Activated T-helper 2 cell treated with anti-CD3 and anti-CD28 coated beads, Interferon-gamma antibody, Interleukin-2, Interleukin-4, amounts not matched to agents 10 μg/mL and 5 μg/mL and 100 μg/mL, durations not matched to agents 14 hours and 24 hours and 36 hours (primary cell): ENCODE measurements at regions not wholly inside any gene's neighbourhood (a gene's known extent, or its start where the extent isn't known, plus 50 kb on each side); places are given as distances from the start of the nearest gene placed in this dataset.

ENCODE experiments used
- DNase-seq: peaks from one replicate; pipeline ENCODE4 v3.0.0; 2021; ENCODE audit warnings: low spot score
- H3K27ac Mint-ChIP-seq: one replicate; pipeline ENCODE4 v1.8.0; 2021; ENCODE audit warnings: mixed read lengths
- H3K27me3 Mint-ChIP-seq: one replicate; pipeline ENCODE4 v1.8.0; 2021; ENCODE audit warnings: low read depth, mixed read lengths
- H3K36me3 Mint-ChIP-seq: one replicate; pipeline ENCODE4 v1.8.0; 2021; ENCODE audit warnings: low read depth, mixed read lengths
- H3K4me1 Mint-ChIP-seq: one replicate; pipeline ENCODE4 v1.8.0; 2021; ENCODE audit warnings: low read depth, mixed read lengths
- H3K4me3 Mint-ChIP-seq: one replicate; pipeline ENCODE4 v1.8.0; 2021; ENCODE audit warnings: low read depth, mild to moderate bottlenecking, moderate library complexity, mixed read lengths
- H3K9me3 Mint-ChIP-seq: one replicate; pipeline ENCODE4 v1.8.0; 2021; ENCODE audit warnings: mixed read lengths
- intact Hi-C: fragments of 100-400 bp; cut with micrococcal nuclease; formaldehyde crosslinking; loops from one replicate; pipeline ENCODE4 v1.15.1; 2023

GRCh38 chr1:163789911-163790310 is 468.2 kb downstream of the NUF2 start:
- intact Hi-C loops: no loop called here
- Mint-ChIP-seq H3K9me3 (peaks cover 4% of the 10 kb centered on the region), H3K27me3 (no peaks in the 10 kb centered on the region), H3K27ac (no peak overlapping the region), H3K36me3 (no peaks in the 10 kb centered on the region), H3K4me1 (no peaks in the 10 kb centered on the region), H3K4me3 (no peak overlapping the region)
- DNase-seq: no peak

DNA sequence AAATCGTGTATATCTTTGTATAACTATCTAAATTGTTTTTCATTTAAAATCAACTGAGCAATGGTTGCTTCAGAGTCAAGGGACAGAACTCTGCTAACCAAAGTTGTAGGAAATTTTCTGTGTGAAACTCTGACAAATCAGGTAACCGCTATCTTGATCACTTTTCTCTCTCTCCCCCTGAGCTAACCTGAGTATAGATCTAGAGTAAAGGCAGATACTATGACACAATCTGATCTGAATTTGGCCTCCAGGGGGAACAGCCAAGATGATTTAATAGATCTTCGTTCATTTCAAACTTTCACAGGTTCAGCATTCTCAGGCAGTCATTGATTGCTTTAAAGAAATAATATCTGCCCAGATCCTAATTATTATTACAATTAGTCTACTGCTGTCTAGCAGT is 472.8 kb downstream of the NUF2 start:
- Mint-ChIP-seq H3K4me3 (no peak overlapping the region), H3K27me3 (no peaks in the 10 kb centered on the region), H3K27ac (no peak overlapping the region), H3K4me1 (no peaks in the 10 kb centered on the region), H3K9me3 (peaks cover 20% of the 10 kb centered on the region), H3K36me3 (no peaks in the 10 kb centered on the region)
- intact Hi-C loops: no loop called here
- no peak for DNase-seq

- intact Hi-C loops: no loop called here
- Mint-ChIP-seq H3K4me3 (no peak overlapping the region), H3K27me3 (no peaks in the 10 kb centered on the region)
These were observed 474.7 kb downstream of the NUF2 start for GRCh38 chr1:163796394-163796821.

GRCh38 chr1:163797816-163798215 is 476.1 kb downstream of the NUF2 start:
- Mint-ChIP-seq H3K4me3 (no peak overlapping the region), H3K27ac (no peak overlapping the region), H3K36me3 (no peaks in the 10 kb centered on the region), H3K4me1 (no peaks in the 10 kb centered on the region), H3K9me3 (peaks cover 17% of the 10 kb centered on the region), H3K27me3 (no peaks in the 10 kb centered on the region)
- intact Hi-C loops: no loop called here
- DNase-seq: no peak

More at GRCh38 chr1:163796394-163796821, 474.7 kb downstream of the NUF2 start:
- no peak overlapping the region for H3K27ac Mint-ChIP-seq
- H3K4me1 Mint-ChIP-seq: no peaks in the 10 kb centered on the region
- DNase-seq: no peak
- peaks cover 21% of the 10 kb centered on the region for H3K9me3 Mint-ChIP-seq
- no peaks in the 10 kb centered on the region for H3K36me3 Mint-ChIP-seq

DNA sequence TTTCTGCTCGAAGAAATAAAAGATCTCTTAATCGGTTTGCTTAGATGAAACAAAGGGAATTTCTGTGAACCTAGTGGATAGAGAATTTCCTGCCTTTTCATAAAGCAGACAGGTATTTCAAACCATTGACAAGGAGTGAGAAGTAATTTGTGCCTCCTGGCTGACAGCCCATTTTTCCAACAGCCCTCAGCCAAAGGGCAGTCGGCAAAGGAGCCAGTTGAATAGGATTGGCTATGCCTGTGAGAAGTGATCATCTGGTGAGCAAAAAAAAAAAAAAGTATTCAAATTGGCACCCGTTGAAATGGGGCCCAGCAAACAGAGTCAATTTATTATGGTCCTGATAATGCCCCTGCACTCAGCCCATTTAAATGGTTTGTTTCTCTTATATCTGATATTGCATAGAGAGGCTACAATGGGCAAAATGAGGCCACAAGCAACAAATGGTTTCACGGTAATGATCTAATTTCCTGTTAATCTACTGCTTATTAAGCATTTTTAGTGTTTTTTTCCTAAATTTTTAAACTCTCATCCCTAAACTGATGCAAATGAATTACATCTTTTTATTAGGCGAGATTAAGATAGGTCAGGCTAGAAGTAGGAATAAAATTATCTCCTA is 477.5 kb downstream of the NUF2 start:
- no peaks in the 10 kb centered on the region for H3K27me3 Mint-ChIP-seq
- H3K36me3 Mint-ChIP-seq: no peaks in the 10 kb centered on the region
- no peaks in the 10 kb centered on the region for H3K4me1 Mint-ChIP-seq
- intact Hi-C loops: no loop called here
- no peak for DNase-seq
- H3K27ac Mint-ChIP-seq: no peak overlapping the region
- no peak overlapping the region for H3K4me3 Mint-ChIP-seq
- H3K9me3 Mint-ChIP-seq: peaks cover 17% of the 10 kb centered on the region

DNA sequence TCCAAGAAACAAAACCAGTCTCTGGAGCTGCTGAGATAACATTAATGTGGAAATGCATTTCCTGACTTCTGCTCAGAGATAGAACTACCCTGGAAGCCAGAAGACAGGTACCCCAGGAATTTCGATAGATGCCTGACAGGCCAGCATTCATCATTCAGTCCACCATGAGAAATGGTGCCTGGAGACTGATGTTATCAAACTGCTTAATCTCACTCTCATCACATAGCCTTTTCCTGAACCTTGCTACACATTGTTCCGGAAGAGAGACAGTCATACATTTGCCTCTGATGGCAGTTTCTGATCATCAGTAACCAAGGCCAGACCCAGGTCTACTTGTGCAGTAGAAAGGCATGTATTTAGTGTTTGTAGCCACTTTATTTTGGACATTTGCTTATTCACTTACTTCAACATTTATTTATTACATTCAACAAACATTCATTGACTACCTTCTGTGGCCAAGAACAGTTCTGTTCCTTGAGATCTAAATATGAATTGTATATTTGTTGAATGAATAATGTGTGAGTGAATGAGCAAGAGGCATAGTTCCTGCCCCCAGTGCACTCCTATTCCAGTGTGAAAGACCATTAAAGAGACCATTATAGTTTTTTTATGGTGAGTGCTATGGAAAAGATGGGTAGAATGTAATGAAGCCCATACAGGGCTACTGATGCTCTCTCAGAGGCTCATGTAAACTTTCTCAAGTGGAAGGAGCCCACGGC is 485.7 kb downstream of the NUF2 start:
- Mint-ChIP-seq H3K27ac (no peak overlapping the region), H3K4me1 (no peaks in the 10 kb centered on the region), H3K4me3 (no peak overlapping the region), H3K27me3 (no peaks in the 10 kb centered on the region), H3K36me3 (no peaks in the 10 kb centered on the region), H3K9me3 (peaks cover 4% of the 10 kb centered on the region)
- intact Hi-C loops: no loop called here
- DNase-seq: no peak

- H3K4me3 Mint-ChIP-seq: no peak overlapping the region
- no peaks in the 10 kb centered on the region for H3K27me3 Mint-ChIP-seq
- H3K27ac Mint-ChIP-seq: no peak overlapping the region
- no peaks in the 10 kb centered on the region for H3K36me3 Mint-ChIP-seq
- H3K4me1 Mint-ChIP-seq: no peaks in the 10 kb centered on the region
- peaks cover 26% of the 10 kb centered on the region for H3K9me3 Mint-ChIP-seq
- intact Hi-C loops: no loop called here
- DNase-seq: no peak
These were observed 491.5 kb downstream of the NUF2 start for GRCh38 chr1:163813251-163813650.

DNA sequence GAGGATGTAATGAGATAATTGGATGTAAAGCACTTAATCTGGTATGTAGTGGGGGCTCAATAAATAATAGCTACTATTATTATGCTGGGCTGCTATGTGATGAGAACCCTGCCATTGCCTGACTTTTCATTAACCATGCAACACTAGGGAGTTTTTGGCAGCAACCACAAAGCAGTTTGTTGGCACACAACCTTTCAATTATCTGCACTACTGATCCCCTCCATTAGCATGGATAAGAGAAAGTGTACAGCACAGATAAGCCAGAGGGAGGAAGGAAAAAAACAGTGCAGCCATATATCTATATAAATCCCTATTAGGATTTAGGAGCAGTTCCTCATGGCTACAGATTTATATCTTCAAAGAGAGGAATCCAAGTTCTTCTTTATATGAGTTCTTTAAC is 498.5 kb downstream of the NUF2 start:
- no peak for DNase-seq
- intact Hi-C loops: no loop called here
- Mint-ChIP-seq H3K4me1 (no peaks in the 10 kb centered on the region), H3K9me3 (no peaks in the 10 kb centered on the region), H3K27me3 (no peaks in the 10 kb centered on the region), H3K4me3 (no peak overlapping the region), H3K36me3 (no peaks in the 10 kb centered on the region), H3K27ac (no peak overlapping the region)

- DNase-seq: no peak
- no peak overlapping the region for H3K4me3 Mint-ChIP-seq
- H3K27me3 Mint-ChIP-seq: no peaks in the 10 kb centered on the region
- intact Hi-C loops: no loop called here
- no peaks in the 10 kb centered on the region for H3K9me3 Mint-ChIP-seq
- H3K27ac Mint-ChIP-seq: no peak overlapping the region
- H3K4me1 Mint-ChIP-seq: no peaks in the 10 kb centered on the region
- H3K36me3 Mint-ChIP-seq: no peaks in the 10 kb centered on the region
These were observed 499.0 kb downstream of the NUF2 start for GRCh38 chr1:163820766-163821165.

- intact Hi-C loops: no loop called here
- Mint-ChIP-seq H3K27ac (no peak overlapping the region), H3K9me3 (no peaks in the 10 kb centered on the region), H3K27me3 (no peaks in the 10 kb centered on the region), H3K36me3 (no peaks in the 10 kb centered on the region), H3K4me1 (no peaks in the 10 kb centered on the region), H3K4me3 (no peak overlapping the region)
- DNase-seq: no peak
These were observed 499.9 kb downstream of the NUF2 start for GRCh38 chr1:163821679-163822078.

DNA sequence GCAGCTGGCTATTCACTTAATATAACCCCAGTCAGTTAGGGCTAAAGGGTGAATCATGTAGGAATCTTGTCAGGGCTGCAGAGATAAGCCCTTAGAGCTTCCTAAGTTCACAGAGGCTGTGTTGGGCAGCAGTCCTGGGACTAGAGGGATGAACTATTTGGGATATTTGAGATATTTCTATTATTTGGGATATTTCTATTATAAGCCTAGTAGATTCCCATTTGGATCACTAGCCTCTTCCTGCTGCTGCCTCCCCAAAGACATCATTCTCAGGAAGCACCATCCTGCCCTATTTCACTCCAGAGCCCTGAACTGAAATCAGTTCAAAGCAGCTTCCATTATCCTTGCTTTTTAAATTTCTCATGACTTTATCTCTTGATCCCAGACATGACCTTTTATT is 501.3 kb downstream of the NUF2 start:
- no peaks in the 10 kb centered on the region for H3K4me1 Mint-ChIP-seq
- no peak overlapping the region for H3K27ac Mint-ChIP-seq
- no peak overlapping the region for H3K4me3 Mint-ChIP-seq
- no peaks in the 10 kb centered on the region for H3K9me3 Mint-ChIP-seq
- intact Hi-C loops: no loop called here
- no peaks in the 10 kb centered on the region for H3K36me3 Mint-ChIP-seq
- no peak for DNase-seq
- no peaks in the 10 kb centered on the region for H3K27me3 Mint-ChIP-seq

DNA sequence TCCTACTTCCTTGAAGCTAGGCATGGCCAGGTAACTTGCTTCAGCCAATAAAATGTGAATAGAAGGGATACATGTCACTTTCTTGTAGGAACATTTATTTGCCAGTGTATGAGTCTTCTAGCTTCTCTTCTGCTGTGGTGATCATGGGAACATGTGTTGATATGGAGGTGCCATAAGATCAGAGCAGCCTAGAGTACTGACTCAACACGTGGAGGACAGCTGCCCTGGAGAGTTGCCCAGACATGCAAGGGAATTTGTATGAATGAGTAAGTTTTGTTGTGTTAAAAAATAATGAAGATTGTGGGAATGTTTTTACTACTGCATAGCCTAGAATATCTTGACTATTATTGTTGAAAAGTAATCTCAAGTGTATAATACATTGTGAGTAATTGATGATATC is 502.3 kb downstream of the NUF2 start:
- Mint-ChIP-seq H3K27ac (no peak overlapping the region), H3K4me3 (no peak overlapping the region), H3K9me3 (no peaks in the 10 kb centered on the region), H3K4me1 (no peaks in the 10 kb centered on the region), H3K36me3 (no peaks in the 10 kb centered on the region), H3K27me3 (no peaks in the 10 kb centered on the region)
- intact Hi-C loops: no loop called here
- DNase-seq: no peak

GRCh38 chr1:163824490-163824889 is 502.7 kb downstream of the NUF2 start:
- Mint-ChIP-seq H3K27me3 (no peaks in the 10 kb centered on the region), H3K27ac (no peak overlapping the region), H3K4me1 (no peaks in the 10 kb centered on the region), H3K9me3 (no peaks in the 10 kb centered on the region), H3K36me3 (no peaks in the 10 kb centered on the region), H3K4me3 (no peak overlapping the region)
- no peak for DNase-seq
- intact Hi-C loops: no loop called here
